NCI-H1092 treated with DMSO at 0.1 percent for 48 hours (cell line): ENCODE measurements at regions not wholly inside any gene's neighbourhood (a gene's known extent, or its start where the extent isn't known, plus 50 kb on each side); places are given as distances from the start of the nearest gene placed in this dataset.

Experiments
- DNase-seq: peaks from one replicate; lab custom pipeline; 2025; lab: John Stamatoyannopoulos, UW

- DNase-seq: no peak
These were observed 70.8 kb upstream of the NXT1 start for GRCh38 chr20:23279836-23280235.

- no peak for DNase-seq
These were observed 72.4 kb upstream of the NXT1 start for GRCh38 chr20:23278172-23278571.

GRCh38 chr20:23277316-23277715, 73.3 kb upstream of the NXT1 start:
- DNase-seq: no peak

GRCh38 chr20:23273776-23274175, 76.8 kb upstream of the NXT1 start:
- no peak for DNase-seq

- DNase-seq: no peak
These were observed 78.2 kb upstream of the NXT1 start for GRCh38 chr20:23272176-23273029.

GRCh38 chr20:23270382-23270911, 80.1 kb upstream of the NXT1 start:
- no peak for DNase-seq

GRCh38 chr20:23269954-23270353, 80.6 kb upstream of the NXT1 start:
- no peak for DNase-seq

GRCh38 chr20:23268792-23269354, 81.7 kb upstream of the NXT1 start:
- DNase-seq: no peak

- DNase-seq: no peak
These were observed 82.7 kb upstream of the NXT1 start for GRCh38 chr20:23267909-23268308.

GRCh38 chr20:23266530-23267398, 83.8 kb upstream of the NXT1 start:
- DNase-seq: no peak

- DNase-seq: no peak
These were observed 85.4 kb upstream of the NXT1 start for GRCh38 chr20:23265226-23265625.

- no peak for DNase-seq
These were observed 86.0 kb upstream of the NXT1 start for GRCh38 chr20:23264545-23264944.

GRCh38 chr20:23260181-23260840, 90.3 kb upstream of the NXT1 start:
- no peak for DNase-seq

GRCh38 chr20:23258747-23259121, 91.9 kb upstream of the NXT1 start:
- no peak for DNase-seq

- DNase-seq: peak; percentile 82
These were observed 92.5 kb upstream of the NXT1 start for GRCh38 chr20:23257848-23258746.

- peak; percentile 45 for DNase-seq
These were observed 93.4 kb upstream of the NXT1 start for GRCh38 chr20:23257106-23257761.

GRCh38 chr20:23255716-23256385, 94.7 kb upstream of the NXT1 start:
- no peak for DNase-seq

- DNase-seq: no peak
These were observed 95.5 kb upstream of the NXT1 start for GRCh38 chr20:23255106-23255505.

GRCh38 chr20:23254505-23254904, 96.1 kb upstream of the NXT1 start:
- no peak for DNase-seq

- no peak for DNase-seq
These were observed 96.6 kb upstream of the NXT1 start for GRCh38 chr20:23254034-23254433.
